ENCODE measurements at regions not wholly inside any gene's neighbourhood (a gene's known extent, or its start where the extent isn't known, plus 50 kb on each side); places are given as distances from the start of the nearest gene placed in this dataset.

DNA sequence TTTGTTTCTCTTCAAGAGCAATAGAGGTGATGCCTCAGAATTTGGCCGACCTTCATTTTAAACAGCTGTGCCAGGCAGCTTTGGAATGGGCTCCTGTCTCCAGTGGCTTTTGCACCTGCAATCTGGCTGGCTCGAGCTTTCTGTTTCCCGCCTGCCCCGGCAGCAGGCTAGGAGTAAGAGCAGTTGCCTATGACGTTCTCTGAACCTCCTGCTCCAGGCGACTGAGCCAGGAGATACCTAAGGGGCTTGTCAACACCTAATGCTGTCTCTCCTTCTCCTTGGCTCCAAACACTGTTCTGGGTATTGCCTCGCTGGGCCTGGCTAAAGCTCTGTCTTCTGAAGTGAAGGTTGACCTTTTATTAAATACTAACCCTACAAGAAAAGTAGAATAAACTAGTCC is 229.9 kb downstream of the LRRN1 start:
- Histone ChIP-seq H3K4me1 (no peaks in the 10 kb centered on the region), H3K9me3 (no peaks in the 10 kb centered on the region), H3K4me3 (no peak overlapping the region), H3K27me3 (no peaks in the 10 kb centered on the region), H3K36me3 (no peaks in the 10 kb centered on the region), H3K27ac (no peak overlapping the region)
- TF ChIP-seq CTCF (IDR thresholded peaks at IDR 0.05) = no peak
- intact Hi-C loops (cut with DNase I) = no loop called here
- DNase-seq (no peak), ATAC-seq (no peak)

- Histone ChIP-seq H3K9me3 (no peaks in the 10 kb centered on the region), H3K36me3 (no peaks in the 10 kb centered on the region), H3K27ac (no peak overlapping the region), H3K4me1 (no peaks in the 10 kb centered on the region), H3K4me3 (no peak overlapping the region), H3K27me3 (no peaks in the 10 kb centered on the region)
- no peak for ATAC-seq
- intact Hi-C loops (cut with DNase I) = no loop called here
- no peak for TF ChIP-seq CTCF (IDR thresholded peaks at IDR 0.05)
- no peak for DNase-seq
Observed at GRCh38 chr3:4030624-4031023, 231.4 kb downstream of the LRRN1 start.

DNA sequence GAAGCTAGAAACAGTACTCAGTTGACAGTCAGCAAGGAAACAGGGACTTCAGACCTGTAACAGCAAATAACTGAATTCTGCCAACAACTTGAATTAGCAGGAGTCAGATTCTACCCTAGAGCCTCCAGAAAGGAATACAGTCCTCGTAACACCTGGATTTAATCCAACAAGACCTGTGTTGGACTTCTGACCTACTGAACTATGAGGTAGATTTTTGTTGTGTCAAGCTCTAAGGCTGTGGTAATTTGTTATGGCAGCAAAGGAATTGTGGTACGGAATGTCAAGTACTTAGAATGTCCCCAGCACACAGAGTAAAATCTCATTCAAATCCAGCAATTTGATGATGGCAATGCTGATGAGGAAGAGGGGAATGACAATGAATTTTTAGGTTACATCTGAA is 234.1 kb downstream of the LRRN1 start:
- ATAC-seq = no peak
- intact Hi-C loops (cut with DNase I) = no loop called here

DNA sequence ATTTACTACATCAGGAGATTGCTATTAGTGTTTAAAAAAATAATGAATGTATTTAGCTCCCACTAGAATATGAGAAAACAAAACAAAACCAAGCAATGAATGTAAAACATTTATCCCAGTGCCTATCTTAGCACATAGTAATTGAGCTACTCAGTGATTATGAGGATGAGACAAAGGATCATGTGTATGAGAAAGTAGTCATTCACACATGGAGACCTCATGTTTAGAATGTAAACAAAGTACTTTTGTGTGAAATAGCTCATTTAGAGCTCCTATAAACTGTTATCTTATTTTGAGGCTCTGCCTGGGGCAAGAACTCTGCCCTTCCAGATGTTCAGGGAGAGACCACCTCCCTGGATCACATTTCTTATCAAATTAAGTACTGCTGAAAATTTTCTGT is 236.8 kb downstream of the LRRN1 start:
- Histone ChIP-seq H3K4me3 (no peak overlapping the region), H3K4me1 (no peaks in the 10 kb centered on the region), H3K27me3 (no peaks in the 10 kb centered on the region), H3K9me3 (no peaks in the 10 kb centered on the region), H3K36me3 (no peaks in the 10 kb centered on the region), H3K27ac (no peak overlapping the region)
- ATAC-seq (no peak), DNase-seq (no peak)
- intact Hi-C loops (cut with DNase I) = no loop called here
- TF ChIP-seq CTCF (IDR thresholded peaks at IDR 0.05) = no peak

More for the DNA sequence above, 234.1 kb downstream of the LRRN1 start:
- no peak for TF ChIP-seq CTCF (IDR thresholded peaks at IDR 0.05)
- no peak for DNase-seq
- Histone ChIP-seq H3K27ac (no peak overlapping the region), H3K9me3 (no peaks in the 10 kb centered on the region), H3K4me1 (no peaks in the 10 kb centered on the region), H3K4me3 (no peak overlapping the region), H3K27me3 (no peaks in the 10 kb centered on the region), H3K36me3 (no peaks in the 10 kb centered on the region)

DNA sequence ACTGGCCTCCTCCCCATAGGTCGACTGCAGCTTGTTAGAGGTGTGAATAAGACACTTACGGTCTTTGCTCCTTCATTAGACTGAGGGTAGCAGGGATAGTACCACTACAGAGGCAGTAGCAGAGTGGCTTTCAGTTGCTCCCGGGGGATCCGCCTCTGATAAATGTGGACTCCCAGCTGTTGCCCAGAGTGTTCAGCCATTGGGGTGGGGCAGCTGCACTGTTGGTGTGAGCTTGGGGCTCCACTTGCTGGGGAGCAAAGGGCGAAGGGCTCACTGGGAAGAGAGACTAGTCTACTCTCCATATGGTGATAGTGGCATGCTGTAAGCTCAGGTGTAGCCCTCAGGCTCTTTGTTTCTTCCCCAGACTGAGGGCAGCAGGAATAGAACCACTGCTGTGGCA is 239.1 kb downstream of the LRRN1 start:
- Histone ChIP-seq H3K9me3 (no peaks in the 10 kb centered on the region), H3K27me3 (no peaks in the 10 kb centered on the region), H3K36me3 (no peaks in the 10 kb centered on the region), H3K4me1 (no peaks in the 10 kb centered on the region), H3K27ac (no peak overlapping the region), H3K4me3 (no peak overlapping the region)
- ATAC-seq (no peak), DNase-seq (no peak)
- TF ChIP-seq CTCF (IDR thresholded peaks at IDR 0.05) = no peak
- intact Hi-C loops (cut with DNase I) = no loop called here

DNA sequence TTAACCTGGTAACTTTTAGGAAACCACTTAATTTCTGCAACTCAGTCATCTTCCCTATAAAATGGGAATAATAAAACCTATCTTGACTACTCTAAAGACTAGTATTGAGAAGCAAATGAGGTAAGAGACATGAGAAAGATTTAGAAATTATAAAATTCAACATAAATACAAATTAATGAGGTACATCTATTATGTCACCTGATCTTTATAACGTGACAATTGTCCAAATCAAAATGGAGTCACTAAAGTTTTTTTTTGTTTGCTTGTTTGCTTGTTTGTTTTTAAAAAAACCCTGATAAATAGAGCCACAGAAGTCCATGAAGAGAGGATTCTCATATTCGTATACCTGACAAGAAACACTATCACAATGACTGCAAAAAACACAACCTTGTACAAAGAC is 242.8 kb downstream of the LRRN1 start:
- no peak for DNase-seq
- Histone ChIP-seq H3K27me3 (no peaks in the 10 kb centered on the region), H3K27ac (no peak overlapping the region), H3K9me3 (no peaks in the 10 kb centered on the region), H3K36me3 (no peaks in the 10 kb centered on the region), H3K4me3 (no peak overlapping the region), H3K4me1 (no peaks in the 10 kb centered on the region)
- no peak for TF ChIP-seq CTCF (IDR thresholded peaks at IDR 0.05)
- intact Hi-C loops (cut with DNase I) = no loop called here
- no peak for ATAC-seq

Measured in upper lobe of right lung (tissue), 1 donor.